Activated CD4-positive, alpha-beta memory T cell treated with anti-CD3 and anti-CD28 coated beads for 36 hours (primary cell): ENCODE measurements at regions not wholly inside any gene's neighbourhood (a gene's known extent, or its start where the extent isn't known, plus 50 kb on each side); places are given as distances from the start of the nearest gene placed in this dataset.

Experiments used
- CTCF ChIA-PET: fragments of 350-600 bp; sonication (Branson Sonifier 250); formaldehyde crosslinking; loops from one replicate; lab custom pipeline; 2021; ENCODE audit warnings: antibody characterized with exemption, inconsistent platforms; lab: Charles Lee
- POLR2A ChIA-PET: fragments of 350-600 bp; sonication (Branson Sonifier 250); formaldehyde crosslinking; loops from one replicate; lab custom pipeline; 2021; ENCODE audit warnings: antibody characterized with exemption; lab: Charles Lee
- DNase-seq: peaks from one replicate; pipeline ENCODE4 v3.0.0-alpha.2; 2020
- H3K27ac Mint-ChIP-seq: one replicate; pipeline ENCODE4 v1.8.0; 2021; ENCODE audit warnings: mixed read lengths
- H3K27me3 Mint-ChIP-seq: one replicate; pipeline ENCODE4 v1.8.0; 2021; ENCODE audit warnings: mixed read lengths
- H3K36me3 Mint-ChIP-seq: one replicate; pipeline ENCODE4 v1.8.0; 2021; ENCODE audit warnings: mixed read lengths
- H3K4me1 Mint-ChIP-seq: one replicate; pipeline ENCODE4 v1.8.0; 2021; ENCODE audit warnings: low read depth, mixed read lengths
- H3K4me3 Mint-ChIP-seq: one replicate; pipeline ENCODE4 v1.8.0; 2021; ENCODE audit warnings: mild to moderate bottlenecking, mixed read lengths
- H3K9me3 Mint-ChIP-seq: one replicate; pipeline ENCODE4 v1.8.0; 2021; ENCODE audit warnings: mixed read lengths
- intact Hi-C: fragments of 100-400 bp; cut with micrococcal nuclease; formaldehyde crosslinking; loops from one replicate; pipeline ENCODE4 v1.15.1; 2023

DNA sequence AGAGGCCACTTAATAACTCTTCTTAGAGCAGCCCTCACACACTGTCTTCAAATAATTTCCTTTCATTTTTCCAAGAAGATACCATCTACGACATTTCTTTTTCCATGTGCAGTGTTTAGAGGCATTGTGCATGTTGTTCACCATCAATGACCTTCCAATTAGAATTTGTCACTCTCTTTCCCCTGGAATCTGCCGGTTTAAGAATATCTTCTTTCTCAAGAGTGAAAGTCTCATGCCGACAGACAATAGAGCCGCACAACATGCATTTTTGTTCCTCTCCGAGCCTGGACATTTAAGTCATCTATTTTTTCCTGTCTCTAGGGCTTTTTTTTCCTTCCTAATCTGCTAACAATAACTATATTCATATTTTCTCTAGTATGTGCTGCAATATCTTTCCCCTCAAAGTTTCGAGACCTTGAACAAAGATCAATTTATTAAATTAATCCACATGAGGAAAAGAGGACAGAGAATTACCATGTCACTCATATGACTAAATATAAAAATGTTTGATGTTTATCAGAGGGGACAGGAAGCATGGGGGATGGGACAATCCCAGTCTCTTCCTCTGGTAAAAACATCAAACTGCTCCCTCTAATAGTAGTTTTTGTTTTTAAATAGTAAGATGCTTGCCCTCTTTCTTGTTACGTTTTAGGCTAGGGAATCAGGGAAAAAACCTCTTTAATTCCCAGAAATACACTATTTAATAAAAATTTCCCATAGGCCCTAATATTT is 893.4 kb downstream of the C6orf118 start:
- DNase-seq, result no peak
- intact Hi-C loops, result no loop called here
- Mint-ChIP-seq H3K4me3 (no peak overlapping the region), H3K27me3 (no peaks in the 10 kb centered on the region), H3K36me3 (no peaks in the 10 kb centered on the region), H3K9me3 (peaks cover 1% of the 10 kb centered on the region), H3K27ac (no peak overlapping the region), H3K4me1 (no peaks in the 10 kb centered on the region)
- POLR2A ChIA-PET, result no interaction called here
- CTCF ChIA-PET, result no interaction called here

DNA sequence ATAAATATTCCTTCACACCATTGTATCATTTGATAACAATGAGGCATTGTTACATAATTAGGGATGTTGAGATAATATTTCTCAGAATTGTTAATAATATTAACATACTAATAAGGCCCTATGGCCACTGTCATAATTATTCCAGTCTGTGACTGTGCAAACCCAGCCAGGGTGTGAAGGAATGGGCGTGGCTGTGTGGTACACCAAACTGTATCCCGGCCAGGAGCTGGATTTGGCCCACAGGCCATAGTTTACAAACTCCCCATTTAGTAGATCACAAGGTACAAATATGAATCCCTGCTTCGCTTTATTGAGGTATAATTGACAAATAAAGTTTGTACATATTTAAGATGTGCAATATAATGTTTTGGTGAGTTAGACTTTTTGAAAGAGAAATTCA is 894.7 kb downstream of the C6orf118 start:
- Mint-ChIP-seq H3K9me3 (no peaks in the 10 kb centered on the region), H3K4me3 (no peak overlapping the region), H3K27me3 (no peaks in the 10 kb centered on the region), H3K36me3 (no peaks in the 10 kb centered on the region), H3K4me1 (no peaks in the 10 kb centered on the region), H3K27ac (no peak overlapping the region)
- POLR2A ChIA-PET, result no interaction called here
- intact Hi-C loops, result no loop called here
- DNase-seq, result no peak
- CTCF ChIA-PET, result no interaction called here

DNA sequence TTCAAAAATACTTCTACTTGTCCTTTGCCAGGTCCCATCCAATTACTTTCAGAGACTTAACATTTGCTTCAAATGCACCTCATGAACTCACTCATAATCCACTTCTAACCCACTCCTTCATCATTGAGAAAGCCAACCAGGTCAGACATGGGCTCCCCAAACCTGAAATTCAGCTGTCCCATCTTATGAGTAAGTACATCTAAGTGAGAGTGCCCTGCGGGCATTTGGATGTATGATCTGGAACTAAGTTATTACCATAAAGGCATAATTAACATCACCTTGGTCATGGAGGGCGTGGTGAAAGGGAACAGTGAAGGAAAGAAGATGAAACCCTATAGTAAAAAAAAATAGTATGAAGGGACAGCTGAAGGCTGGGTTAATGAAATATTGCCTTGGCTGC is 896.8 kb downstream of the C6orf118 start:
- POLR2A ChIA-PET, result no interaction called here
- Mint-ChIP-seq H3K27ac (no peak overlapping the region), H3K27me3 (no peaks in the 10 kb centered on the region), H3K4me3 (no peak overlapping the region), H3K9me3 (no peaks in the 10 kb centered on the region), H3K4me1 (no peaks in the 10 kb centered on the region), H3K36me3 (no peaks in the 10 kb centered on the region)
- DNase-seq, result no peak
- CTCF ChIA-PET, result no interaction called here
- intact Hi-C loops, result no loop called here

DNA sequence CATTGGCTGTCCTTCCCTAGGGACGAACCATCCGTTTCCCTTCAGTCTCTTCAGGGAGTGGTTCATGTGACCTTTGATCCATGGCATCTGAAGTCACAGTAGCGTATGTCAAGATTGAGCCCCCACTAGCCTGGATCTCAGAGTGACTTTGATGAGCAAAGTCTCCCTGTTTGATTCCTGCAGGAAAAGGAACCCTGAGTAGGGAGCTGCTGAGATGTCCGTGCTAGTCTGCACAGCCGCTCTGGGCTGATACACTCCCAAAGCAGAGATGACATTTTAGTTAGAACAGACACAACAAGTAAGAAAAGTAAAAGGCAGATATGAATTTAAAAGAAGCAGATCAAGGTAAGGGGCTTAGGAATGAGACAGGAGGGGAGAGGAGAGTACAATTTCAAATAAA is 899.4 kb downstream of the C6orf118 start:
- intact Hi-C loops, result no loop called here
- Mint-ChIP-seq H3K9me3 (no peaks in the 10 kb centered on the region), H3K27me3 (no peaks in the 10 kb centered on the region), H3K27ac (no peak overlapping the region), H3K4me1 (no peaks in the 10 kb centered on the region), H3K4me3 (no peak overlapping the region), H3K36me3 (no peaks in the 10 kb centered on the region)
- ChIA-PET POLR2A (no interaction called here), CTCF (no interaction called here)
- DNase-seq, result no peak

DNA sequence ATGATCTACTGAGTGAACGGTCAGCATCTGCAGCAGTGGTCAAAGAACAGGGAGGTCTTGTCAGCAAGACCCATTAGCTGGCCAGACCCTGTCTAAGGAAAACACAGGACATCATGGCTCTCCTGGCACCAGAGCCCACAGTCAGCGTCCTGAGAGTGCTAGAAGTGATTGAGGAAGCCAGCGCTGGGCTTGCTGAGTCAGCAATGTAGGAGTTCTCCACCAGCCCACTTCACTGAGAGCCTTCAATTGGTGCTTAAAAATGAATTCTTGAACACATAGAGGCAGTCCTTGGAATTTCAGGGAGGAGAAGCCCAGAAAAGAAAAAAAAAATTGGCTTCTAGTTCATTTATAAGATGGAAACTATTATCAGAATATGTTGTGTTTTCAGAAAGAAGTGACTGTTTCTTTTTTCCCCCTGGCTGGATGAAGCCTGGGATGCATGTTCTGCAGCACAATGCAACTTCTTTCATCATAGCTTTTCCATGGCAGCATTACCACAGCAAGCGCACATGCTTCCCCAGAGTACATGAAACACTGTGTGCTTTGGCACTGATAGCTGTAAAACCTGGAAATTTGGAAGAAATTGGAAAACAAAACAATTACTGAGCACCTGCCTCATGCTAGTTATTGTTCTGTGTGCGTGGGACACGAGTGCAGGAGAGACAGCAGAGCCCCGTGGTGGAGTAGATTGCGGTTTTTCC is 899.9 kb downstream of the C6orf118 start:
- H3K27ac Mint-ChIP-seq, result no peak overlapping the region
- ChIA-PET CTCF (no interaction called here), POLR2A (no interaction called here)
- H3K4me1 Mint-ChIP-seq, result no peaks in the 10 kb centered on the region
- DNase-seq, result no peak
- no peaks in the 10 kb centered on the region for H3K9me3 Mint-ChIP-seq
- H3K36me3 Mint-ChIP-seq, result no peaks in the 10 kb centered on the region
- H3K4me3 Mint-ChIP-seq, result no peak overlapping the region
- H3K27me3 Mint-ChIP-seq, result no peaks in the 10 kb centered on the region
- intact Hi-C loops, result no loop called here

DNA sequence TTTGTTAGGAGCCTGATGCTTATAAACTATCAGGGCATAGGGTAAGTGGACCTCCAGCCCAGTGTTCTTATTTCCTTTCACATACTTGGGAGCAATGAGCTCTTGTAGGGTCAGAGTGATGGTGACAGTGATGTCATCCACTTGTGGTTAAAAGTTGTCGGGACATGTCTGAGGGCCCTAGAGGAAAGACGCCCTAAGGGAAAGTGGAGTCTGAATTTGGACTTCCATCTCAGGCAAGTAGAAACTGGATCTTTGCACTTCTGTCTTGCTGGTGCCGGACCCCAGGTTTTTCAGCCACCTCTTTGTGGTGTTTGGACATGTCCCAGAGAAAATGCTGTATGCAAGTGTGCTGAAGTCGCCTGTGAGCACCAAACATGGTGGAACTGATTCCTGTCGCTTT is 900.5 kb downstream of the C6orf118 start:
- H3K4me1 Mint-ChIP-seq, result no peaks in the 10 kb centered on the region
- CTCF ChIA-PET, result no interaction called here
- H3K27me3 Mint-ChIP-seq, result no peaks in the 10 kb centered on the region
- no peak for DNase-seq
- intact Hi-C loops, result no loop called here
- no peak overlapping the region for H3K4me3 Mint-ChIP-seq
- no peaks in the 10 kb centered on the region for H3K9me3 Mint-ChIP-seq
- POLR2A ChIA-PET, result no interaction called here
- H3K27ac Mint-ChIP-seq, result no peak overlapping the region
- H3K36me3 Mint-ChIP-seq, result no peaks in the 10 kb centered on the region

DNA sequence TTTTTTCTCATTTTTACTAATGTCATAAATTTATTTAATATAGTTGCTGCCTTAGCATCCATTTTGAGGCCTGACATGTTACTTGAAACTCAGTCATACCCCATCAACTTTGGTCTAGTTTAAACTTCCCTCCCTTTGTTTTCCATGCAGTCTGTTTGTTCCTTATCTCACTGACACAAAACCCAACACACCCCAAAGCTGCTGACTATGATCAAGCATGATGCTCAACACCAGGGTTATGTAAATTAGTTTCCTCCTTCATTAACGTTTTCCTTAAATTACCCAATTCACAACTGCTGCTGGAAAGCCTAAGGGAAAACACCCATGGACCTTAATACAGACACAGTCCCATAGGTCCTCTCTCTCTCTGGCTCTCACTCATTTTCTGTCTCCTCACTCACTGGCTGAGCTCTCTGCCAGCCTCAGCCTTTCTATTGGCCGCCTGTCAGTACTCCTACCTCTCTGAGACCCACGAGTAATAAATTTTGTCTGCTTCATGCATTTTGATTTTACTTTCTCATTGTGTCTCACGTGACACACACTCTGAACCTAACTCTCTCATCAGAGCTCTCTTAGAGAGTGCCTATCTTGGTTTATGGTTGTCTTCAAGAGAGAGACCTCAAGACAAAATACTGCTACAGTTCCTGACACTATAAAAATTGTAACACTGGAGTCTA is 904.5 kb downstream of the C6orf118 start:
- H3K36me3 Mint-ChIP-seq, result no peaks in the 10 kb centered on the region
- CTCF ChIA-PET, result no interaction called here
- intact Hi-C loops, result no loop called here

GRCh38 chr6:164401871-164402270 is 907.5 kb downstream of the C6orf118 start:
- Mint-ChIP-seq H3K4me3 (no peak overlapping the region), H3K36me3 (no peaks in the 10 kb centered on the region), H3K4me1 (peaks cover 15% of the 10 kb centered on the region), H3K27me3 (no peaks in the 10 kb centered on the region), H3K27ac (no peak overlapping the region), H3K9me3 (no peaks in the 10 kb centered on the region)
- CTCF ChIA-PET, result no interaction called here
- DNase-seq, result no peak
- POLR2A ChIA-PET, result no interaction called here
- intact Hi-C loops, result no loop called here

More for the DNA sequence above, 904.5 kb downstream of the C6orf118 start:
- no peak overlapping the region for H3K27ac Mint-ChIP-seq
- no peaks in the 10 kb centered on the region for H3K9me3 Mint-ChIP-seq
- DNase-seq, result no peak
- peaks cover 9% of the 10 kb centered on the region for H3K4me1 Mint-ChIP-seq
- H3K27me3 Mint-ChIP-seq, result no peaks in the 10 kb centered on the region
- POLR2A ChIA-PET, result no interaction called here
- H3K4me3 Mint-ChIP-seq, result no peak overlapping the region

DNA sequence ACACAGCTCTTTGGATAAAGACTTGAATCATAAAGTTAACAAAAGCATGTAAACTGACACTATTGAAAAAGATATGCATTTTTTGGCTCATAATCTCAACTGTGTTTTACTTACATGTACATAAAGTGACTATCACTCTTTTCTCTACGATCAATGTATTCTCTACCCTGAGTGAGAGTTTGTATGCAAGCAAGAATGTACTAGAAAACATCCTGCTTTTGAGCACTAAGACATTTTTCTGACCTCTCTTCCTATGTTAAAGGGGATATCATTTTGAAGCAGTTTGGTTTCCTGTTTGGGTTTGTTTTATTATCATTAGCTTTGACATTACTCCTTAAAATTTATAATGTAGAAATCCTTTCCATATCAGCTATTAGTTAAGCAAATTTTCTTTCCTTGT is 910.8 kb downstream of the C6orf118 start:
- ChIA-PET POLR2A (no interaction called here), CTCF (no interaction called here)
- no peak overlapping the region for H3K27ac Mint-ChIP-seq
- H3K27me3 Mint-ChIP-seq, result no peaks in the 10 kb centered on the region
- H3K36me3 Mint-ChIP-seq, result no peaks in the 10 kb centered on the region
- intact Hi-C loops, result no loop called here
- no peak overlapping the region for H3K4me3 Mint-ChIP-seq
- H3K9me3 Mint-ChIP-seq, result no peaks in the 10 kb centered on the region
- H3K4me1 Mint-ChIP-seq, result peaks cover 21% of the 10 kb centered on the region
- no peak for DNase-seq

DNA sequence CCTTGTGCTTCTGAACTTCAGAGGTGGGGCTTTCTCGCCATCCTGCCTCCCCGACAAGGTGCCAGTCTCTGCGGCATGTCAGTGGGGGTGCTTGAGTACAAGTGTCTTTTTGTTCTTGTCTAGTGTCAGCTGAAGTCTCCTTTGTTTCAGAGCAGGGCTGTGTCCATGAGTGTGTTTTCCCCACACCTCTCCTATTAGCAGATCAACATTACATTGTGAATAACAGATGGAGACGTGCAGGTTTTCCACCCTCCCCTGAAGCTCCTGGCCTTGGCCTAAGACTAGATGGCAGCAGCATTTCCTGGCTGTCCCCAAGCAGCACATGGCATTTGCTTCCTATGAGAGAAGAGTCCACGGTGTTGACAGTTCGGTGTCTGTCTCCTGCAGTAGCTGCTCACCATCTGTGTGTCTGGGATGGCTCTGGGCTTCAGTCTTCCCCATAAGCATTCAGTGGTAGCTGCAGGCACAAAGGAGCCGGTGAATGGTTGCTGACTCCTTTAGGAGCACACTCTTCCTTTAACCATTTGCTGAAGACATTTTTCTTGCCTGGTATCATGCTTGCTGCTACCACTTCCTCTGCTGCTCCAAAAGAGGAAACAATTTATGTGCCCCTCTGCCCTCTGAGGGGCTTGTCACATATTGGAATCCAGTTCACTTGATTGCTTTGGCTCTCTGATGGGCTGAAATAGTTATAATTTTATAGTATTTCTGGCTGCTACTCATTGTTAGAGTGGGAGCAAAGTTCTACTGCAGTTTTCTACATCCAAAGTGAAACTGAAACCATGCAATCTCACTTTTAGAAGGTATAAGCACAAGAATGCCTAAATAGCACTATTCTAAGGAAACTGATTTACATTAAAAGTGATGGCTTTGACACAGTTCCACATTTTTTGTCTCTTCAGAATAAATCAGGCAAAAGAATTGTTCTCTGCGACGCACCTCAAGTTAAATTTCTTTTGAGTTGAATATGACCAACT is 913.0 kb downstream of the C6orf118 start:
- no peak overlapping the region for H3K27ac Mint-ChIP-seq
- CTCF ChIA-PET, result no interaction called here
- H3K4me1 Mint-ChIP-seq, result peaks cover 18% of the 10 kb centered on the region

GRCh38 chr6:164379795-164380194 is 929.6 kb downstream of the C6orf118 start:
- POLR2A ChIA-PET, result no interaction called here
- Mint-ChIP-seq H3K4me3 (no peak overlapping the region), H3K27ac (no peak overlapping the region), H3K9me3 (peaks cover 13% of the 10 kb centered on the region), H3K27me3 (no peaks in the 10 kb centered on the region), H3K36me3 (no peaks in the 10 kb centered on the region), H3K4me1 (no peaks in the 10 kb centered on the region)
- no peak for DNase-seq
- intact Hi-C loops, result no loop called here
- CTCF ChIA-PET, result no interaction called here

More for the DNA sequence above, 913.0 kb downstream of the C6orf118 start:
- H3K27me3 Mint-ChIP-seq, result no peaks in the 10 kb centered on the region
- intact Hi-C loops, result no loop called here
- H3K4me3 Mint-ChIP-seq, result no peak overlapping the region
- no peaks in the 10 kb centered on the region for H3K9me3 Mint-ChIP-seq
- POLR2A ChIA-PET, result no interaction called here
- no peaks in the 10 kb centered on the region for H3K36me3 Mint-ChIP-seq
- DNase-seq, result no peak

DNA sequence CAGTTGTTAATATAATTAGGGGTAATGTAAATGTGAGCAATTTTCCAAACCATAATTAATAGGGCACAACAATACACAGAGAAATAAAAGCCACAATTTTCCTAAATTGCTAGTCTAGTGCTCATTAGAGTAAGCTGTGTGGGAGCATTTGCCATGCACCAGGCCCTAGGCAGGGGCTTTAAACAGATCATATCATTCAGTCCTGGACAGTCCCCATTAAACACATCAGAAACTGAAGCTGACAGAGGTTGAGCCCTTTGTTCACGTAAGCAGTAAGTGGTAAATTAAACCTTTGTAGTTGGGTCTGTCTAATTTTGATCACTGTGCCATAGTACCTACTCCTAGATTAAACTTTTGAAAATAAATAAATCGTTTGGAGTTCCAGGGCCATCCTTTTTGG is 931.1 kb downstream of the C6orf118 start:
- Mint-ChIP-seq H3K27me3 (no peaks in the 10 kb centered on the region), H3K36me3 (no peaks in the 10 kb centered on the region), H3K4me1 (no peaks in the 10 kb centered on the region), H3K4me3 (no peak overlapping the region), H3K27ac (no peak overlapping the region), H3K9me3 (peaks cover 9% of the 10 kb centered on the region)
- intact Hi-C loops, result no loop called here
- POLR2A ChIA-PET, result no interaction called here
- CTCF ChIA-PET, result no interaction called here
- no peak for DNase-seq
